22Rv1 (cell line): ENCODE measurements at regions not wholly inside any gene's neighbourhood (a gene's known extent, or its start where the extent isn't known, plus 50 kb on each side); places are given as distances from the start of the nearest gene placed in this dataset.

ENCODE experiments used
- H3K27ac ChIP-seq: fragments of 450-650 bp; 2 replicates; pipeline ENCODE4 v1.5.1; 2017
- CTCF ChIP-seq: fragments of 450-650 bp; IDR thresholded peaks from 2 replicates; pipeline ENCODE4 v1.5.1; 2017; ENCODE audit warnings: mild to moderate bottlenecking
- ZFX ChIP-seq: fragments of 450-650 bp; IDR thresholded peaks from 2 replicates; pipeline ENCODE4 v1.6.1; 2017; ENCODE audit warnings: antibody characterized with exemption, borderline replicate concordance

DNA sequence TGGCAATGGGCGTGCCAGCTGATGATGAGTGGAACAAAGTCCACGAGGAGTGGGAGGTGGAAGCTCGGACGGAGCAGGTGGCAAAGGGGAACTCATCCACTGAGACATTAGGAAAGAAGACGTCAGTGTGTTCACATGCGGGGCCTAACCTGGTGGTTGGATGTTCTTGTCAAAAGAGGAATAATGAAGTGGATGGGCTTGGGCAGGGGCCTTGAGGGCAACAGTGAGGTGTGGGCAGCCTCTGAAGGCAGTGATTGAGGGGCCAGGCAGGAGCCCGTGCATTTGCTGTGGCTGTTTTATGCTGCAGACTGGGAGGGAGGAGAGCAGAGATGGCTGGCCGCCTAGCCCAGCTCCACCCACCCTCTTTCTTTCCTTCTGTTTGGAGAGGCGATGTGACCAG, 74.5 kb downstream of the LRRC30 start:
- TF ChIP-seq CTCF, result no peak
- no peak for TF ChIP-seq ZFX
- H3K27ac ChIP-seq, result no peak overlapping the region

GRCh38 chr18:7307030-7307429, 76.1 kb downstream of the LRRC30 start:
- TF ChIP-seq ZFX (no peak), CTCF (no peak)

GRCh38 chr18:7307526-7307925, 76.6 kb downstream of the LRRC30 start:
- no peak overlapping the region for H3K27ac ChIP-seq
- TF ChIP-seq CTCF, result no peak
- no peak for TF ChIP-seq ZFX

More at GRCh38 chr18:7307030-7307429, 76.1 kb downstream of the LRRC30 start:
- H3K27ac ChIP-seq, result no peak overlapping the region

DNA sequence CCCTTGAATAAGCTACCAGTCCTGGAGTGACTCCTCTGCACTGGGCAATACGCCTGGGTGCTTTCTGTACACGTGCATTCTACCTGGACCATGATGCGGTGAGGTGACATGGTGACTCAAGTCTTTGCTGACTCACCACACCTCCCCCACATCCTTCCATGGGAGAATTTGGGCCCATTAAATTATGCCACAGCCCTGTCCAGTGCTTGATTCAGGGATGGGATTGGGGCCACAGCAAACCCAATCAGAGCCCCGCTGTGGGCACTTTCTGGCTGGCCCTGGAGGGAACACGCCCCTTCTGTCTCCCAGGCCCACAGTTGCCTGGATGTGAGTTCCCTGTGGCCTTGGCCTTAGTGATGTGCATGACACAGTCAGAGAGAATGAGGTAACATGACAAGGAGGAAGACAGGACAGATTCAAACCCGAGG, 86.9 kb downstream of the LRRC30 start:
- no peak overlapping the region for H3K27ac ChIP-seq
- TF ChIP-seq CTCF, result no peak
- no peak for TF ChIP-seq ZFX

DNA sequence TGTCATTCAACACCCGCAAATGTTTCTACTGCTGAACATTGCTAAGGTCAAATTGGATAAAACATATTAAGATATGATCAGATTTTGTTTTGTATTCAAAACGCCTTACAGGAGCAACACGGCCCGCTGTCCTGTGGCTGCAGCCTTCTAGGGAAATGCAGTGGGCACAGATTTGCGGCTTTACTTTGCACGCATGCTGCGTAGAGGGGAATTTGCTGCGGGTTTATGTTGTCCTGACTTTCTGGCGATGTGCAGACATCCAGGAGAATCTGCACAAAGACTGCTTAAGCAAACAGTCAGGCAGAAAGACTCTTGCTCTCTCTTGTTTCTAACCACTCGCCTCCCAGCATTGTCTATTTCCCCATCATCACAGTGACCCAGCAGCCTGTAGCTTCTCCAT, 88.3 kb downstream of the LRRC30 start:
- H3K27ac ChIP-seq, result no peak overlapping the region
- no peak for TF ChIP-seq ZFX
- no peak for TF ChIP-seq CTCF

DNA sequence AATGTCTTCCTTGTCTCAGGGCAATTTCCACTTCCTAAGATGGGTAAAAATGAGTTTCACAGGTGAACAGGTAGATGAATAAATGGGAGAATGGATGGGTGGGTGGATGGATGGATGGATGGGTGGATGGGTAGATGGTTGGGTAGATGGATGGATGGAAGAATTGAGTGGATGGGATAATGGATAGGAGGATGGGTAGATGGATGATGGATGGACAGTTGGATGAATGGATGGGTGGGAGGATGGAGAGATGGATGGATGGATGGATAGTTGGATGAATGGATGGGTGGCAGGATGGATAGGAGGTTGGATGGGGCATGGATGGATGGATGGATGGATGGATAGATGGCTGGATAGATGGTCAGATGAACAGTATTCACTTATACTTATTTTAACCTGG, 90.9 kb downstream of the LRRC30 start:
- TF ChIP-seq ZFX (no peak), CTCF (no peak)
- no peak overlapping the region for H3K27ac ChIP-seq

DNA sequence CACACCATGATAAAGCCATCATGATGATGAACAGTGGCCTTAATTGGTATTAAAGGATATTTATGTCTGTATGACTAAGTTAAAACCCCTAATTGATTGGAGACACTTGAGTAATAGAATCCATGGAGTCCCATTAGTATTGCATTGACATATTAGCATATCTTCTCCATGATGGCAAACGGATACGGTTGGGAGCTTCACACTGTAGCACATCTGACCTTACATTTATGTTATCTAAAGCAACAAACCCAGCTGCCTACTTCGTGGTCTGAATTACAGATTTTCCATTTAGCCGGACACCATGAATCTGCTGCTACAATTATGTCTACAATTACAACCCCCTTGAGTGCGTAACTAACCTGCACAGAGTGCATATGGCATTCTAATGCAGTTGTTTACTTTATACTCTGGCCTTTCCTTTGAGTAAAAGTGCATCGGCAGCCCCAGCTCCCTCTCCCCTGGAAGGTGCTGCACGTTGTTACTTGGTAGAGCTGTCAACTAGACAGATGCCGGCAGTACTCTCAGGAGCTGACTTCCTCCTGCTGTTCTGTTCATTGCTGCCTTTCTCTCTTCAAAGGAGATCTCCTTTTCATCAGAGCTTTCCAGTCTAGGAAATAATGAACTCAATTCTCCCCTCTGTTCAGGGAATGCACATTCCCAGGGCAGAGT, 92.1 kb downstream of the LRRC30 start:
- H3K27ac ChIP-seq, result no peak overlapping the region
- TF ChIP-seq ZFX, result no peak
- TF ChIP-seq CTCF, result no peak
